Caco-2 (cell line): ENCODE measurements at regions not wholly inside any gene's neighbourhood (a gene's known extent, or its start where the extent isn't known, plus 50 kb on each side); places are given as distances from the start of the nearest gene placed in this dataset.

Experiments
- BruUV-seq: library from RNA; stranded (reverse); fragments of 400-500 nt; replicated peaks from 2 replicates; lab custom pipeline; 2021; lab: Mats Ljungman, UMichigan
- CTCF ChIA-PET: fragments of 300-600 bp; sonication (Branson Sonifier 250); formaldehyde crosslinking; loops from one replicate; lab custom pipeline; 2022; ENCODE audit warnings: antibody characterized with exemption; lab: Charles Lee
- POLR2A ChIA-PET: fragments of 300-600 bp; sonication (Branson Sonifier 250); formaldehyde crosslinking; loops from one replicate; lab custom pipeline; 2022; ENCODE audit warnings: antibody characterized with exemption; lab: Charles Lee
- DNase-seq, 2 experiments: peaks; one replicate each; pipeline versions ENCODE4 v3.0.0 to v3.0.0-alpha.2; 2020 to 2022
- H3K27me3 ChIP-seq: replicated peaks from 2 replicates; pipeline ENCODE4 v1.6.0; 2011; ENCODE audit warnings: low read length; ENCODE audit not compliant: control insufficient read depth, insufficient read depth
- H3K36me3 ChIP-seq: 2 replicates; pipeline ENCODE4 v1.5.1; 2011; ENCODE audit warnings: low read length; ENCODE audit not compliant: control insufficient read depth, insufficient read depth
- H3K4me1 ChIP-seq: fragments of 250-450 bp; sonication (Bioruptor Pico); 2 replicates; pipeline ENCODE4 v1.5.1; 2020; ENCODE audit warnings: mild to moderate bottlenecking
- H3K4me3 ChIP-seq: 2 replicates; pipeline ENCODE4 v1.5.1; 2011; ENCODE audit warnings: low read depth, mild to moderate bottlenecking, control low read depth, low read length
- H3K9me3 ChIP-seq: fragments of 250-450 bp; sonication (Bioruptor Pico); 2 replicates; pipeline ENCODE4 v1.5.1; 2020; ENCODE audit warnings: mild to moderate bottlenecking, moderate library complexity
- H3K27ac Mint-ChIP-seq: one replicate; pipeline ENCODE4 v1.8.0; 2022; ENCODE audit warnings: mixed read lengths; ENCODE audit not compliant: unreplicated experiment
- H3K27me3 Mint-ChIP-seq: one replicate; pipeline ENCODE4 v1.8.0; 2022; ENCODE audit warnings: mixed read lengths; ENCODE audit not compliant: insufficient read depth, unreplicated experiment
- H3K36me3 Mint-ChIP-seq: one replicate; pipeline ENCODE4 v1.8.0; 2022; ENCODE audit warnings: mild to moderate bottlenecking, mixed read lengths; ENCODE audit not compliant: insufficient read depth, unreplicated experiment
- H3K4me1 Mint-ChIP-seq: one replicate; pipeline ENCODE4 v1.8.0; 2022; ENCODE audit warnings: low read depth, mixed read lengths; ENCODE audit not compliant: unreplicated experiment
- H3K4me3 Mint-ChIP-seq: one replicate; pipeline ENCODE4 v1.8.0; 2022; ENCODE audit warnings: mild to moderate bottlenecking, moderate library complexity, mixed read lengths; ENCODE audit not compliant: unreplicated experiment
- H3K9me3 Mint-ChIP-seq: one replicate; pipeline ENCODE4 v1.8.0; 2022; ENCODE audit warnings: mixed read lengths; ENCODE audit not compliant: unreplicated experiment
- intact Hi-C: fragments of 100-400 bp; cut with micrococcal nuclease; formaldehyde crosslinking; loops from one replicate; pipeline ENCODE4 v1.10.0; 2022; ENCODE audit not compliant: unreplicated experiment
- TF ChIP-seq, protein P1 (sequence below), 2 experiments: fragments of 200-600 bp in 1 of 2; IDR thresholded peaks; 1 replicate in 1 of 2; 2 replicates in 1 of 2; pipeline versions ENCODE4 v1.5.1 to v1.8.0; 2011 to 2022; ENCODE audit warnings: antibody characterized with exemption in 1 of 2, control low read depth in 1 of 2, inconsistent platforms in 1 of 2, low read depth in 1 of 2, low read length in 1 of 2, mild to moderate bottlenecking in 1 of 2, moderate library complexity in 1 of 2; ENCODE audit not compliant: insufficient read depth in 1 of 2, severe bottlenecking in 1 of 2, unreplicated experiment in 1 of 2

DNA sequence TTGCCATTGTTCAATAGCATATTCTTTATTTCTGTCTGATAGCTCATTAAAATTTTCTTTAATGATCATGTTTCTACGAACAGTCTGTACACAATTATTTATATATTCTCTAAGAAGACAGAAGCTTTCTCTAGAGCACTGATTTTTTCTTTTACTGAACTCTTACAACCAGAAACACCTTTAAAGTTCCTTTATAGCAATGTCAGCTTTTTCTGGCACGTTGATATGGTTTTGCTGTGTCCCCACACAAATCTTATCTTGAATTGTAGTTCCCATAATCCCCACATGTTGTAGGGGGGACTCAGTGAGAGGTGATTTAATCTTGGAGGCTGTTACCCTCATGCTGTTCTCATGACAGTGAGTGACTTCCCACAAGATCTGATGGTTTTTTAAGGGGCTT is 299.4 kb downstream of the PPARGC1A start:
- intact Hi-C loops, result no loop called here
- CTCF ChIA-PET, result no interaction called here
- BruUV-seq, result no TSS peak
- Histone ChIP-seq H3K36me3 (no peaks in the 10 kb centered on the region), H3K4me1 (no peaks in the 10 kb centered on the region), H3K9me3 (no peaks in the 10 kb centered on the region), H3K4me3 (no peak overlapping the region), H3K27me3 (no peaks in the 10 kb centered on the region)
- H3K9me3 Mint-ChIP-seq, result peaks cover 9% of the 10 kb centered on the region
- DNase-seq, result no peak
- H3K36me3 Mint-ChIP-seq, result no peaks in the 10 kb centered on the region
- no peak overlapping the region for H3K4me3 Mint-ChIP-seq
- H3K27me3 Mint-ChIP-seq, result peaks cover 2% of the 10 kb centered on the region
- TF ChIP-seq, protein P1, sequence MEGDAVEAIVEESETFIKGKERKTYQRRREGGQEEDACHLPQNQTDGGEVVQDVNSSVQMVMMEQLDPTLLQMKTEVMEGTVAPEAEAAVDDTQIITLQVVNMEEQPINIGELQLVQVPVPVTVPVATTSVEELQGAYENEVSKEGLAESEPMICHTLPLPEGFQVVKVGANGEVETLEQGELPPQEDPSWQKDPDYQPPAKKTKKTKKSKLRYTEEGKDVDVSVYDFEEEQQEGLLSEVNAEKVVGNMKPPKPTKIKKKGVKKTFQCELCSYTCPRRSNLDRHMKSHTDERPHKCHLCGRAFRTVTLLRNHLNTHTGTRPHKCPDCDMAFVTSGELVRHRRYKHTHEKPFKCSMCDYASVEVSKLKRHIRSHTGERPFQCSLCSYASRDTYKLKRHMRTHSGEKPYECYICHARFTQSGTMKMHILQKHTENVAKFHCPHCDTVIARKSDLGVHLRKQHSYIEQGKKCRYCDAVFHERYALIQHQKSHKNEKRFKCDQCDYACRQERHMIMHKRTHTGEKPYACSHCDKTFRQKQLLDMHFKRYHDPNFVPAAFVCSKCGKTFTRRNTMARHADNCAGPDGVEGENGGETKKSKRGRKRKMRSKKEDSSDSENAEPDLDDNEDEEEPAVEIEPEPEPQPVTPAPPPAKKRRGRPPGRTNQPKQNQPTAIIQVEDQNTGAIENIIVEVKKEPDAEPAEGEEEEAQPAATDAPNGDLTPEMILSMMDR (IDR thresholded peaks at IDR 0.05; ENCODE audit: insufficient read depth in 1 of 2, low read depth in 1 of 2, low read length in 1 of 2, severe bottlenecking in 1 of 2, unreplicated experiment in 1 of 2), result no peak
- H3K27ac Mint-ChIP-seq, result no peak overlapping the region
- no peaks in the 10 kb centered on the region for H3K4me1 Mint-ChIP-seq
- POLR2A ChIA-PET, result no interaction called here

DNA sequence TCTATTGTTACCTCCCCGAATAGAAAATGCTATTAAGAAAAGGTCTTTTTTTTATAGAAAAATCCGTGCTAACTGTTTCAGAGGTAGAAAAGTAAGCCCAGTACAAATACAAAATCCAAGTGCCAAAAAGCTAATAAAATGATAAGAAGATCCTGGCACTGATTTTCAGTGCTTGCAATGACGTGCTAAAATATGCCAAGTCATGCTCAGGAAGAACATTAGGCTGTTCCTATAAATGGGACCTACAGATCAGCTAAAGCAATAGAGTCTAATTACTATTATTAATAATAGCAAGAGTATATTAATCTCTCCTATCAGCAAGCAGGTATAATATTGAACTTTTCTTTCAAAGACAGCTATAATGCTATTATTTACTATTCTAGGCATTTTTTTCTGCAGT is 305.8 kb downstream of the PPARGC1A start:
- TF ChIP-seq, protein P1 (IDR thresholded peaks at IDR 0.05; ENCODE audit: insufficient read depth in 1 of 2, low read depth in 1 of 2, low read length in 1 of 2, severe bottlenecking in 1 of 2, unreplicated experiment in 1 of 2), result no peak
- BruUV-seq, result no TSS peak
- ChIA-PET CTCF (no interaction called here), POLR2A (no interaction called here)
- H3K4me1 ChIP-seq, result no peaks in the 10 kb centered on the region
- no peak for DNase-seq
- intact Hi-C loops, result no loop called here
- no peaks in the 10 kb centered on the region for H3K9me3 ChIP-seq
- Mint-ChIP-seq H3K9me3 (no peaks in the 10 kb centered on the region), H3K27ac (no peak overlapping the region), H3K4me1 (no peaks in the 10 kb centered on the region), H3K27me3 (peaks cover 5% of the 10 kb centered on the region), H3K36me3 (no peaks in the 10 kb centered on the region), H3K4me3 (no peak overlapping the region)
- no peaks in the 10 kb centered on the region for H3K36me3 ChIP-seq
- no peak overlapping the region for H3K4me3 ChIP-seq
- H3K27me3 ChIP-seq, result no peaks in the 10 kb centered on the region

- DNase-seq, result no peak
- no peaks in the 10 kb centered on the region for H3K4me1 ChIP-seq
- H3K27me3 ChIP-seq, result no peaks in the 10 kb centered on the region
- Mint-ChIP-seq H3K27ac (no peak overlapping the region), H3K4me1 (no peaks in the 10 kb centered on the region), H3K9me3 (no peaks in the 10 kb centered on the region), H3K4me3 (no peak overlapping the region), H3K27me3 (peaks cover 5% of the 10 kb centered on the region), H3K36me3 (no peaks in the 10 kb centered on the region)
- intact Hi-C loops, result no loop called here
- ChIA-PET POLR2A (no interaction called here), CTCF (no interaction called here)
- no TSS peak for BruUV-seq
- no peak overlapping the region for H3K4me3 ChIP-seq
- no peaks in the 10 kb centered on the region for H3K9me3 ChIP-seq
- no peaks in the 10 kb centered on the region for H3K36me3 ChIP-seq
- TF ChIP-seq, protein P1 (IDR thresholded peaks at IDR 0.05; ENCODE audit: insufficient read depth in 1 of 2, low read depth in 1 of 2, low read length in 1 of 2, severe bottlenecking in 1 of 2, unreplicated experiment in 1 of 2), result no peak
Observed at GRCh38 chr4:23582671-23583070, 307.2 kb downstream of the PPARGC1A start.
